Large intestine (tissue), 3 donors: ENCODE measurements at regions not wholly inside any gene's neighbourhood (a gene's known extent, or its start where the extent isn't known, plus 50 kb on each side); places are given as distances from the start of the nearest gene placed in this dataset.

Source experiments
- DNase-seq, 2 donors: peaks; one replicate each; pipeline versions ENCODE4 v3.0.0 to v3.0.0-alpha.2; 2013
- H3K27ac ChIP-seq: one replicate; pipeline ENCODE4 v1.5.1; 2013; ENCODE audit warnings: low read length
- H3K27me3 ChIP-seq: 2 replicates; pipeline ENCODE4 v1.6.1; 2013; ENCODE audit warnings: low read length; ENCODE audit not compliant: control insufficient read depth, insufficient read depth
- H3K36me3 ChIP-seq: 2 replicates; pipeline ENCODE4 v1.6.1; 2013; ENCODE audit warnings: low read length; ENCODE audit not compliant: control insufficient read depth, insufficient read depth
- H3K4me1 ChIP-seq: one replicate; pipeline ENCODE4 v1.6.1; 2013; ENCODE audit warnings: low read length; ENCODE audit not compliant: control insufficient read depth, insufficient read depth
- H3K4me3 ChIP-seq: one replicate; pipeline ENCODE4 v1.5.1; 2013; ENCODE audit warnings: low read length
- H3K9me3 ChIP-seq: one replicate; pipeline ENCODE4 v1.6.1; 2013; ENCODE audit warnings: mild to moderate bottlenecking, low read depth, low read length, moderate library complexity; ENCODE audit not compliant: control insufficient read depth
- WGBS: methylation state at CpG from one replicate; pipeline ENCODE4 v1.1.5; 2013; ENCODE audit warnings: low lambda C conversion rate; ENCODE audit not compliant: insufficient coverage; 5-methylcytosine and 5-hydroxymethylcytosine counted together

DNA sequence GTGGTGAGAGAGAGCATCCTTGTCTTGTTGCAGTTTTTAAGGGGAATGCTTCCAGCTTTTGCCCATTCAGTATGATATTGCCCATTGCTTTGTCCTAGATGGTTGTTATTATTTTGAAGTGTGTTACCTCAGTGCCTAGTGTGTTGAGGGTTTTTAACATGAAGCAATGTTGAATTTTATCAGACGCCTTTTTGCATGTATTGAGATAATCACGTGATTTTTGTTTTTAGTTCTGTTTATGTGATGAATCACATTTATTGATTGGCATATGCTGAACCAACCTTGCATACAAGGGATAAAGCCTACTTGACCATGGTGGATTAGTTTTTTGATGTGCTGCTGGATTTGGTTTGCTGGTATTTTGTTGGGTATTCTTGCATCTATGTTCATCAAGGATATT, 302.3 kb upstream of the G2E3 start:
- no peaks in the 10 kb centered on the region for H3K9me3 ChIP-seq
- no peak overlapping the region for H3K27ac ChIP-seq
- DNase-seq: no peak
- no peaks in the 10 kb centered on the region for H3K4me1 ChIP-seq
- no peaks in the 10 kb centered on the region for H3K36me3 ChIP-seq
- no peaks in the 10 kb centered on the region for H3K27me3 ChIP-seq
- no peak overlapping the region for H3K4me3 ChIP-seq
- 100% methylated on average over 1 of the region's 2 CpGs for WGBS

GRCh38 chr14:30257946-30258661, 300.9 kb upstream of the G2E3 start:
- Histone ChIP-seq H3K9me3 (no peaks in the 10 kb centered on the region), H3K36me3 (no peaks in the 10 kb centered on the region), H3K4me3 (no peak overlapping the region), H3K27me3 (no peaks in the 10 kb centered on the region), H3K4me1 (no peaks in the 10 kb centered on the region), H3K27ac (no peak overlapping the region)
- no peak for DNase-seq
- WGBS: no CpG with 5 or more reads among the region's 1 CpG

DNA sequence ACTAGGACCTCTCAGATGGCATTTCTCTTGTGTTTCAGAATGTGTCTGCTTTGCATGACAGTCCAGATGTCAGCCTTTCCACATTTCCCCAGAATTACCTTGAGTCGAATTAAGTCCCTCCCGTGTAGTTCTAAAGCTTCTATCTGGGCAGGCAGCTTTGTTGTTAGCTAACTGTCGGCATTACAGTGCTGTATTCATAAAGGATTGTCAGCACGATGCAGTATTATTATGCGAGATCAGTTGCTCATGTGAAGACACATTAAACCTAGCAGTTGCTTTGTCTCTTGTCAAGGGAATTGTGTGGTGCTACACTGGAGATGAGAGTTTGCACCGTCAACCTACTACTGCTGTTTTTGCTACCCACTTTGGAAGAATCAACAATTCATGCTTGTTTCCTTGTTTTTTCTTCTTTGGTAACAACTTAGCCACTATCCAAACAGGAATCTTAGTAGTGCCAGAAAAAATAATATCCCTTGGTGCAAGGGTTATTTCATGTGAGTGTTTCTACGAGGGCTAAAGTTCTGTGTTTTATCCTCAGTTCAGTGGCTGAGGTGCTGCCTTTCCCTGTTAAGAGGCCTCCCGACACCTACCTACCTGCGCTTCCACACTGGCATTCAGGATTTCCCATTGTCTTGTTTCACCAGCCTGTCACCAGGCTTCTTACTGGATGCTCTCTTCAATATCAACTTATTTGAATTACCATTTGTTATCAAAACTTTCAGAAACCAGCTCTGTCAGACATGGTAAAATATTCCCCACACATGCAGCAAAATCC, 297.9 kb upstream of the G2E3 start:
- Histone ChIP-seq H3K9me3 (no peaks in the 10 kb centered on the region), H3K27ac (no peak overlapping the region), H3K36me3 (no peaks in the 10 kb centered on the region), H3K4me1 (no peaks in the 10 kb centered on the region), H3K27me3 (no peaks in the 10 kb centered on the region), H3K4me3 (no peak overlapping the region)
- no CpG with 5 or more reads among the region's 9 CpGs for WGBS
- no peak for DNase-seq

DNA sequence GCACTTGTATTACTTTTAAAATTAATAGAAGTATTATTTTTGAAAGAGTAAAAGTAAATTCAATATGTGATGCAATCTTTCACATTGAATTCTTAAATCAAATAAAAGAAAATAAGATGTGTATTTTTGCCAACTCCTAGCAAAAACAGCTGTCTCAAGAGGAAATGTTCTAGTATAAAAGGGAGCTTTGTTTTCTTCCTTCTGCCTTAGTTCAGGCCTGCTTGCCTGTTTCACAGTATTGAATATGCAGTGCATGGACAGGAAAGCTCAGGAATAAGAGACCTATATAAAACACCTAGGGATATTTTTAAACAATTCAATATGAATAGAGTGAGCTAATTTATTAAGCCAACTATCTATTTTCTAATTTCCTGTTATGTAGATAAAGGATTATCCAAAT, 294.8 kb upstream of the G2E3 start:
- DNase-seq: no peak
- Histone ChIP-seq H3K27ac (no peak overlapping the region), H3K27me3 (peaks cover 5% of the 10 kb centered on the region), H3K36me3 (no peaks in the 10 kb centered on the region), H3K4me3 (no peak overlapping the region), H3K4me1 (no peaks in the 10 kb centered on the region), H3K9me3 (no peaks in the 10 kb centered on the region)

GRCh38 chr14:30266290-30266689, 292.7 kb upstream of the G2E3 start:
- Histone ChIP-seq H3K4me1 (no peaks in the 10 kb centered on the region), H3K9me3 (no peaks in the 10 kb centered on the region), H3K27me3 (peaks cover 8% of the 10 kb centered on the region), H3K4me3 (no peak overlapping the region), H3K27ac (no peak overlapping the region), H3K36me3 (no peaks in the 10 kb centered on the region)
- DNase-seq: no peak
- no CpG with 5 or more reads among the region's 3 CpGs for WGBS

GRCh38 chr14:30267141-30267540, 291.8 kb upstream of the G2E3 start:
- no peak for DNase-seq
- Histone ChIP-seq H3K4me1 (no peaks in the 10 kb centered on the region), H3K27ac (no peak overlapping the region), H3K27me3 (peaks cover 8% of the 10 kb centered on the region), H3K9me3 (no peaks in the 10 kb centered on the region), H3K36me3 (no peaks in the 10 kb centered on the region), H3K4me3 (no peak overlapping the region)
- WGBS: 83% methylated on average over 1 of the region's 1 CpG

DNA sequence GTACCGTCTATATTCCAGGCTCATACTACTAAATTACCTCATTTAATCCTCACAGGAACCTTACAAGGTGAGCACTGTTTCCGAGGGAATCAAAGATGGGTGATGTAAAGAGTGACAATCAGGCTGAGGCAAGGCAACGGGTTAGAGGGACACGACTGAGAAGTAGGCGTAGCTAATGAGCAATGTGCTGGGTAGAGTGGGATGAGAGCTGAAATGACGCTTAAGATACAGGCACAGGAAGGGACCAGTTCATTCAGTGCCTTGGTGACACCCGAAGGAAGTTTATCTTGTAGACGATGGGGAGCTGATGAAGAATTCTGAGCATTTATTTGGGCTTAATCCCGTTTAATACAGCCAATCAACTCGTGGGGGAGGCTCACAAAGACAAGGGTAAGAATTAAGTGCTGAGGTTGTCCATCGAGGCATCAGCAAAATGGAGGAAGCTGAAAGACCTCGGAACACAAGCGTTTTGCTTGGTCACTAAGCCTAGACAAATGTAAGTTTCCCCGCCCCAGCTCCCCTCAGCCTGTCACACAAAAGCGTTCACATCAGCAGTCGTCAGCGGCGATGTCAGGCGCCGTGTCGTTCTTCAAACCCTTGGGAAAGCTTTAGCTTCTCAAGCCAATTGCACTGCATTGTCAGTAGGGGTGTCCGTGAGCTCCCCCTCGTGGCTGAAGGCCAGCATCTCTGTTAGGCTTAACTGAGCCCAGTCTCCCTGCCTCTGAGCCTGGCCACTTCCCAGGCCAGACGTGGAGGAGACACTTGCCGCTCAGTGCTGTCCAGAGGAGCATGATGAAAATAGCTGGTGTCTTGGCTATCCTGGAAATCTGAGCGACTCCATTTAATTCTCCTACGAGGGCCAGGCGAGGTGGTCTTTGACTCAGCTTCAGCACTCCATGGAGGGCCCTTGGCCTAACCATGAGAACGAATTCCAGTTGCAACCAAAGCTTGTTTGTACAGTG, 288.5 kb upstream of the G2E3 start:
- H3K4me3 ChIP-seq: no peak overlapping the region
- 52% methylated on average over 5 of the region's 29 CpGs for WGBS
- no peaks in the 10 kb centered on the region for H3K9me3 ChIP-seq
- peaks cover 11% of the 10 kb centered on the region for H3K27me3 ChIP-seq
- H3K36me3 ChIP-seq: no peaks in the 10 kb centered on the region
- DNase-seq: peak; percentile 69 to 72
- H3K4me1 ChIP-seq: no peaks in the 10 kb centered on the region
- no peak overlapping the region for H3K27ac ChIP-seq

GRCh38 chr14:30271811-30272323, 287.1 kb upstream of the G2E3 start:
- H3K27ac ChIP-seq: no peak overlapping the region
- WGBS: 100% methylated on average over 2 of the region's 6 CpGs
- peaks cover 11% of the 10 kb centered on the region for H3K27me3 ChIP-seq
- no peaks in the 10 kb centered on the region for H3K36me3 ChIP-seq
- no peaks in the 10 kb centered on the region for H3K9me3 ChIP-seq
- H3K4me1 ChIP-seq: no peaks in the 10 kb centered on the region
- no peak overlapping the region for H3K4me3 ChIP-seq
- no peak for DNase-seq

GRCh38 chr14:30272848-30273832, 285.8 kb upstream of the G2E3 start:
- no peak for DNase-seq
- H3K27ac ChIP-seq: no peak overlapping the region
- WGBS: 75% methylated on average over 3 of the region's 14 CpGs
- H3K4me3 ChIP-seq: no peak overlapping the region
- peaks cover 11% of the 10 kb centered on the region for H3K27me3 ChIP-seq
- H3K9me3 ChIP-seq: no peaks in the 10 kb centered on the region
- no peaks in the 10 kb centered on the region for H3K36me3 ChIP-seq
- H3K4me1 ChIP-seq: no peaks in the 10 kb centered on the region
